K562 (cell line): ENCODE measurements at regions not wholly inside any gene's neighbourhood (a gene's known extent, or its start where the extent isn't known, plus 50 kb on each side); places are given as distances from the start of the nearest gene placed in this dataset.

Source experiments
- ATAC-seq: fragments of 200-7000 bp; cut with Tn5 transposase; 3 replicates; pipeline ENCODE4 v1.9.1; 2020; ENCODE audit warnings: moderate library complexity
- BruUV-seq: library from RNA; stranded (reverse); fragments of 400-500 nt; replicated peaks from 2 replicates; lab custom pipeline; 2021; lab: Mats Ljungman, UMichigan
- CTCF ChIA-PET: fragments of 300-600 bp; formaldehyde crosslinking; extraction: SDS; loops from one replicate; lab custom pipeline; 2021; ENCODE audit warnings: low intra/inter-chr PET ratio; lab: Yijun Ruan, JAX
- POLR2A ChIA-PET: fragments of 300-600, 350-650 bp; sonication (Branson Sonifier 250); formaldehyde crosslinking; extraction: SDS; loops from one replicate; lab custom pipeline; 2021; ENCODE audit warnings: antibody characterized with exemption, inconsistent platforms; lab: Yijun Ruan, JAX
- DNase-seq, 4 experiments: peaks; one replicate each; pipeline versions ENCODE4 v3.0.0 to v3.0.0-alpha.2; 2011 to 2018; ENCODE audit warnings: low spot score in 3 of 4, mixed read lengths in 3 of 4; ENCODE audit errors: extremely low read depth in 1 of 4
- FAIRE-seq: peaks from 2 replicates; lab custom pipeline; 2011; peaks lifted over from hg19 to GRCh38; lab: Jason Lieb, UNC
- H2AFZ ChIP-seq: 2 replicates; pipeline ENCODE4 v1.6.0; 2011; ENCODE audit warnings: low read depth, low read length, control low read depth, inconsistent platforms
- H3K27ac ChIP-seq: fragments of 200-600 bp; 3 replicates; pipeline ENCODE4 v1.8.0; 2011; ENCODE audit warnings: low read depth, mild to moderate bottlenecking, control low read depth, inconsistent platforms, low read length, moderate library complexity, mixed read lengths; ENCODE audit errors: extremely low read depth
- H3K27me3 ChIP-seq, 2 experiments: fragments of 300-600 bp in 1 of 2; 2 replicates in 1 of 2; 3 replicates in 1 of 2; pipeline versions ENCODE4 v1.6.0 to v1.8.0; 2011; ENCODE audit warnings: inconsistent platforms in 2 of 2, low read length in 2 of 2, mild to moderate bottlenecking in 1 of 2, mixed read lengths in 1 of 2, moderate library complexity in 1 of 2; ENCODE audit not compliant: control insufficient read depth in 2 of 2, insufficient read depth in 2 of 2
- H3K36me3 ChIP-seq: fragments of 300-600 bp; 3 replicates; pipeline ENCODE4 v1.8.0; 2011; ENCODE audit warnings: mild to moderate bottlenecking, low read length, inconsistent platforms; ENCODE audit not compliant: control insufficient read depth, insufficient read depth
- H3K4me1 ChIP-seq, 2 experiments: fragments of 200-600 bp in 1 of 2; replicated peaks in 1 of 2; 2 replicates in 1 of 2; 3 replicates in 1 of 2; pipeline versions ENCODE4 v1.5.1 to v1.8.0; 2011; ENCODE audit warnings: inconsistent platforms in 2 of 2, low read length in 2 of 2, mild to moderate bottlenecking in 1 of 2, mixed read lengths in 1 of 2, moderate library complexity in 1 of 2; ENCODE audit not compliant: control insufficient read depth in 2 of 2, insufficient read depth in 2 of 2
- H3K4me2 ChIP-seq: 2 replicates; pipeline ENCODE4 v1.6.1; 2011; ENCODE audit warnings: low read length, control low read depth, inconsistent platforms, mixed read lengths; ENCODE audit not compliant: insufficient read depth
- H3K4me3 ChIP-seq: fragments of 200-600 bp; sonication (generic), shearing (Covaris generic); 2 replicates; pipeline ENCODE4 v1.5.1; 2016; ENCODE audit warnings: control low read depth, inconsistent platforms
- H3K79me2 ChIP-seq: fragments of 200-600 bp; 3 replicates; pipeline ENCODE4 v1.8.0; 2011; ENCODE audit warnings: low read length, inconsistent platforms; ENCODE audit not compliant: control insufficient read depth, insufficient read depth
- H3K9ac ChIP-seq, 2 experiments: 2 replicates each; pipeline versions ENCODE4 v1.6.0 to v1.6.1; 2011; ENCODE audit warnings: low read depth in 2 of 2, low read length in 2 of 2, control low read depth in 1 of 2, inconsistent platforms in 1 of 2, mild to moderate bottlenecking in 1 of 2, mixed read lengths in 1 of 2; ENCODE audit not compliant: insufficient read depth in 1 of 2
- H3K9me1 ChIP-seq: one replicate; pipeline ENCODE4 v1.6.0; 2011; ENCODE audit warnings: inconsistent platforms, mild to moderate bottlenecking, low read length, moderate library complexity; ENCODE audit not compliant: control insufficient read depth, insufficient read depth
- H3K9me3 ChIP-seq: replicated peaks from 2 replicates; pipeline ENCODE4 v1.5.1; 2011; ENCODE audit warnings: low read depth, low read length, inconsistent platforms; ENCODE audit not compliant: control insufficient read depth, insufficient read depth
- H4K20me1 ChIP-seq: replicated peaks from 2 replicates; pipeline ENCODE4 v1.6.1; 2011; ENCODE audit warnings: low read length, inconsistent platforms, mixed read lengths; ENCODE audit not compliant: control insufficient read depth, insufficient read depth
- ASH1L ChIP-seq: fragments of 450-650 bp; IDR thresholded peaks from 2 replicates; pipeline ENCODE4 v1.6.1; 2018; ENCODE audit warnings: borderline replicate concordance, mild to moderate bottlenecking, low read depth; ENCODE audit not compliant: partially characterized antibody
- CREM ChIP-seq: IDR thresholded peaks from 2 replicates; pipeline ENCODE4 v1.6.1; 2014; ENCODE audit warnings: antibody characterized with exemption, low read depth
- E2F3 ChIP-seq: fragments of 250-450 bp; sonication (Bioruptor Pico); IDR thresholded peaks from 2 replicates; pipeline ENCODE4 v1.4.0; 2020; ENCODE audit warnings: mild to moderate bottlenecking
- EZH2 ChIP-seq: IDR thresholded peaks from 2 replicates; pipeline ENCODE4 v1.6.1; 2012; ENCODE audit warnings: low read depth, mild to moderate bottlenecking, inconsistent platforms, low read length, borderline replicate concordance
- KAT7 ChIP-seq: sonication (generic); formaldehyde crosslinking; IDR thresholded peaks from 2 replicates; pipeline ENCODE4 v1.8.0; 2022; ENCODE audit warnings: missing genetic modification reagents, mild to moderate bottlenecking, borderline replicate concordance
- MAFG ChIP-seq: fragments of 450-650 bp; conservative IDR thresholded peaks from 2 replicates; pipeline ENCODE4 v1.6.1; 2016; ENCODE audit warnings: missing genetic modification characterization, missing compliant biosample characterization
- NBN ChIP-seq: fragments of 450-650 bp; IDR thresholded peaks from 2 replicates; pipeline ENCODE4 v1.6.1; 2016; ENCODE audit warnings: low read depth, mild to moderate bottlenecking
- NFE2L1 ChIP-seq: fragments of 450-650 bp; IDR thresholded peaks from 2 replicates; pipeline ENCODE4 v1.6.1; 2016; ENCODE audit warnings: missing genetic modification characterization, low read depth, mild to moderate bottlenecking, missing compliant biosample characterization, moderate library complexity, borderline replicate concordance
- PRPF4 ChIP-seq: fragments of 200-400 bp; formaldehyde crosslinking; IDR thresholded peaks from one replicate; pipeline ENCODE4 v1.6.1; 2017; ENCODE audit warnings: low read length, low read depth, mild to moderate bottlenecking; ENCODE audit not compliant: insufficient read depth, poor library complexity, severe bottlenecking
- TEAD2 ChIP-seq: fragments of 450-650 bp; IDR thresholded peaks from 2 replicates; pipeline ENCODE4 v1.6.1; 2016; ENCODE audit warnings: missing genetic modification characterization, control low read depth, missing compliant biosample characterization
- TRIM28 ChIP-seq: fragments of 450-650 bp; IDR thresholded peaks from 2 replicates; pipeline ENCODE4 v1.6.1; 2017
- ZNF384 ChIP-seq: IDR thresholded peaks from 2 replicates; pipeline ENCODE4 v1.6.1; 2012; ENCODE audit warnings: low read depth, low read length, improper control_type of control experiment
- WGBS: fragments of 100-300 bp; shearing (Covaris generic); methylation state at CpG from one replicate; pipeline ENCODE4 v1.1.6; 2016; ENCODE audit warnings: low coverage, mixed read lengths; ENCODE audit not compliant: insufficient coverage; ENCODE audit errors: missing lambda C conversion rate; 5-methylcytosine and 5-hydroxymethylcytosine counted together
- in situ Hi-C: fragments of 300-500 bp; cut with MboI; formaldehyde crosslinking; loops from 4 replicates; pipeline ENCODE4 v1.15.0; 2018; ENCODE audit warnings: inconsistent platforms, mixed read lengths
- intact Hi-C: fragments of 100-400 bp; cut with micrococcal nuclease; formaldehyde crosslinking; loops from 2 replicates; pipeline ENCODE4 v1.14.2; 2022
- TF ChIP-seq, protein P1 (sequence below): sonication (generic); formaldehyde crosslinking; IDR thresholded peaks from 2 replicates; pipeline ENCODE4 v1.8.0; 2022; ENCODE audit warnings: mild to moderate bottlenecking, missing genetic modification reagents
- TF ChIP-seq, protein P2 (sequence below): fragments of 250-450 bp; sonication (Bioruptor Pico); IDR thresholded peaks from 2 replicates; pipeline ENCODE4 v1.8.0; 2022; ENCODE audit warnings: moderate library complexity, mild to moderate bottlenecking, inconsistent platforms

DNA sequence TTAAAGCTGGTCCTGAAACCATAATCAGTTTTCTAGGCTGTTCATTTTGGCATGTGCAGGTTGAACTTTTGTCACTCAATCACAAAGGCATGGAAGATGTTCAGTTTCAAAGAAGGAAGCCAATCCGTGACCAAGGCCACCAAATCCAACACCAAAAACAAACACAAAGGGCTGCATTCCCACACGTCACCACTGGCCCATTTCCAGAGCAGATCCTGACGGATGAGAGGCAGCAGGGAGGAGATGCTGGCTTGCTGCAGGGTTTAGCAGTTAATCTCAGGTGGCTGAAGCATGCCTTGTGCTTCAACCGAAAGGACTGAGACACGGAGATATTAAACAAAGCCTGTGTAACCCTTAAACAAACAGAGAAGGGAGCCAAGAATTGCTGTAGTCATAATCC lies 191.9 kb upstream of the CTAGE1 start:
- Histone ChIP-seq H3K4me3 (no peak overlapping the region), H3K27ac (no peak overlapping the region), H3K36me3 (no peaks in the 10 kb centered on the region), H3K27me3 (peaks cover 22 to 26% of the 10 kb centered on the region in 2 experiments), H2AFZ (no peak overlapping the region), H3K79me2 (no peaks in the 10 kb centered on the region), H3K4me2 (no peak overlapping the region), H3K9me3 (no peaks in the 10 kb centered on the region), H3K9me1 (no peaks in the 10 kb centered on the region), H3K4me1 (no peaks in the 10 kb centered on the region), H3K9ac (no peak overlapping the region), H4K20me1 (no peaks in the 10 kb centered on the region)
- BruUV-seq, result no TSS peak
- ATAC-seq (no peak), FAIRE-seq (peak; percentile 29), DNase-seq (peak in 1 of 4 experiments; percentile 15)
- intact Hi-C loops (loop anchor here (5.0 kb wide), 1 partner anchor 93 kb away; no protein-coding TSS in a partner anchor), in situ Hi-C loops (no loop called here)
- TF ChIP-seq CREM (0 out of 2 replicates have a peak, but pooled peaks have one; percentile 6), TEAD2 (tag) (no peak)
- TF ChIP-seq, protein P1, sequence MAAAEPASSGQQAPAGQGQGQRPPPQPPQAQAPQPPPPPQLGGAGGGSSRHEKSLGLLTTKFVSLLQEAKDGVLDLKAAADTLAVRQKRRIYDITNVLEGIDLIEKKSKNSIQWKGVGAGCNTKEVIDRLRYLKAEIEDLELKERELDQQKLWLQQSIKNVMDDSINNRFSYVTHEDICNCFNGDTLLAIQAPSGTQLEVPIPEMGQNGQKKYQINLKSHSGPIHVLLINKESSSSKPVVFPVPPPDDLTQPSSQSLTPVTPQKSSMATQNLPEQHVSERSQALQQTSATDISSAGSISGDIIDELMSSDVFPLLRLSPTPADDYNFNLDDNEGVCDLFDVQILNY (CRISPR knock-in tag), result no peak
- CTCF ChIA-PET, result no interaction called here
- 1% methylated on average over 5 of the region's 5 CpGs for WGBS
- POLR2A ChIA-PET, result no interaction called here

DNA sequence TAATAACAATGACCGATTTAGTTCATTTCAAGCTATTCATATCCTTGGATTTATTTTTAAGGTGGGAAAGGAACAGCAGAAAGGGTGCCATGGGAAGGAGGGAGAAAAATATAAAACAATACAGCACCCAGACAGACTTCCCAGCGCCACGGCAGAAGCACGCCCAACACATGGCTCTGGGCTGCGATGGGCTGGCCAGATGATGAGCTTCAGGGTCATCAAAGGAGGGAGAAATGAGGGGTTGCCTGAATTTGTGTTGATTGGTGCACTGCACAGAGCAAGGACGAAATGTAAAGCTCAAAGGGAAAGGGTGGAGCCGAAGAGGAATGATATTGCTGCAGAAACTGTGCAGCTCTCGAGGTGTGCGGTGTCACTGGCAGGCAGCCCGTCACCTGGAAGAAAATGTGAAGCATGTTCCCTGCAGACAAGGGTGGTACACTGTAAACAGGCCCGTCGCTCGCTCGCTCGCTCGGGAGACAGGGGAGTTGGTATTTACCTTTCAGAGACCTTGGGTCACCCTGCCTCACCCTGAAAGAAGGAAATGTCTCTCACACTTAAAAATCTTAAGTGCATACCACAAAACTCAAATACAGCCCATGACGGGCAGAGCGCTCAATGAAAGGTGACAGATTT lies 195.5 kb upstream of the CTAGE1 start:
- POLR2A ChIA-PET, result no interaction called here
- intact Hi-C loops, result loop anchor here (5.0 kb wide), 1 partner anchor 89 kb away; no protein-coding TSS in a partner anchor

More for the DNA sequence above, 195.5 kb upstream of the CTAGE1 start:
- no peak for FAIRE-seq
- H3K36me3 ChIP-seq, result no peaks in the 10 kb centered on the region
- CTCF ChIA-PET, result no interaction called here
- ATAC-seq, result no peak
- H3K79me2 ChIP-seq, result no peaks in the 10 kb centered on the region
- no peak overlapping the region for H3K4me2 ChIP-seq
- no peaks in the 10 kb centered on the region for H4K20me1 ChIP-seq
- TF ChIP-seq ASH1L (no peak), NFE2L1 (tag) (no peak), EZH2 (no peak), NBN (no peak), TRIM28 (no peak), MAFG (no peak), E2F3 (CRISPR knock-in tag) (no peak), PRPF4 (no peak), ZNF384 (no peak), KAT7 (CRISPR knock-in tag) (no peak)
- TF ChIP-seq, protein P2, sequence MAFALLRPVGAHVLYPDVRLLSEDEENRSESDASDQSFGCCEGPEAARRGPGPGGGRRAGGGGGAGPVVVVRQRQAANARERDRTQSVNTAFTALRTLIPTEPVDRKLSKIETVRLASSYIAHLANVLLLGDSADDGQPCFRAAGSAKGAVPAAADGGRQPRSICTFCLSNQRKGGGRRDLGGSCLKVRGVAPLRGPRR, result no peak
- in situ Hi-C loops, result no loop called here
- BruUV-seq, result no TSS peak
- under 1% methylated on average over 18 of the region's 18 CpGs for whole genome bisulfite sequencing
- H3K27me3 ChIP-seq, result peaks cover 9 to 21% of the 10 kb centered on the region in 2 experiments
- no peak overlapping the region for H3K9ac ChIP-seq
- H3K4me3 ChIP-seq, result no peak overlapping the region
- no peak overlapping the region for H3K27ac ChIP-seq
- no peaks in the 10 kb centered on the region for H3K9me3 ChIP-seq
- no peak overlapping the region for H2AFZ ChIP-seq
- DNase-seq, result no peak
- H3K9me1 ChIP-seq, result no peaks in the 10 kb centered on the region
- no peaks in the 10 kb centered on the region for H3K4me1 ChIP-seq
